ENCODE measurements at regions not wholly inside any gene's neighbourhood (a gene's known extent, or its start where the extent isn't known, plus 50 kb on each side); places are given as distances from the start of the nearest gene placed in this dataset.

GRCh38 chr12:43108656-43109055 lies 443.3 kb downstream of the ADAMTS20 start:
- Mint-ChIP-seq H3K27me3 (ENCODE audit: low read depth) (no peaks in the 10 kb centered on the region), H3K27ac (ENCODE audit: unreplicated experiment) (no peak overlapping the region), H3K4me3 (no peak overlapping the region), H3K4me1 (peaks cover 24% of the 10 kb centered on the region), H3K36me3 (ENCODE audit: low read depth) (no peaks in the 10 kb centered on the region), H3K9me3 (peaks cover 6% of the 10 kb centered on the region)
- no peak for TF ChIP-seq CTCF (conservative IDR thresholded peaks at IDR 0.05)
- DNase-seq (ENCODE audit: low read depth, low spot score): no peak

GRCh38 chr12:43107026-43107775 lies 444.8 kb downstream of the ADAMTS20 start:
- H3K9me3 Mint-ChIP-seq: peaks cover 6% of the 10 kb centered on the region
- no peak overlapping the region for H3K4me3 Mint-ChIP-seq
- H3K36me3 Mint-ChIP-seq (ENCODE audit: low read depth): no peaks in the 10 kb centered on the region
- no peak for DNase-seq (ENCODE audit: low read depth, low spot score)
- TF ChIP-seq CTCF (conservative IDR thresholded peaks at IDR 0.05): no peak
- no peaks in the 10 kb centered on the region for H3K27me3 Mint-ChIP-seq (ENCODE audit: low read depth)
- H3K27ac Mint-ChIP-seq (ENCODE audit: unreplicated experiment): no peak overlapping the region
- peaks cover 20% of the 10 kb centered on the region for H3K4me1 Mint-ChIP-seq

- no peak for TF ChIP-seq CTCF (conservative IDR thresholded peaks at IDR 0.05)
- Mint-ChIP-seq H3K36me3 (ENCODE audit: low read depth) (no peaks in the 10 kb centered on the region), H3K4me1 (peaks cover 12% of the 10 kb centered on the region), H3K4me3 (no peak overlapping the region), H3K27me3 (ENCODE audit: low read depth) (no peaks in the 10 kb centered on the region), H3K9me3 (peaks cover 6% of the 10 kb centered on the region), H3K27ac (ENCODE audit: unreplicated experiment) (no peak overlapping the region)
- no peak for DNase-seq (ENCODE audit: low read depth, low spot score)
Measured at GRCh38 chr12:43106355-43106754, 445.6 kb downstream of the ADAMTS20 start.

GRCh38 chr12:43105426-43105981 lies 446.5 kb downstream of the ADAMTS20 start:
- Mint-ChIP-seq H3K27ac (ENCODE audit: unreplicated experiment) (no peak overlapping the region), H3K9me3 (peaks cover 6% of the 10 kb centered on the region), H3K27me3 (ENCODE audit: low read depth) (no peaks in the 10 kb centered on the region), H3K4me3 (no peak overlapping the region), H3K36me3 (ENCODE audit: low read depth) (no peaks in the 10 kb centered on the region), H3K4me1 (peaks cover 11% of the 10 kb centered on the region)
- no peak for DNase-seq (ENCODE audit: low read depth, low spot score)
- TF ChIP-seq CTCF (conservative IDR thresholded peaks at IDR 0.05): no peak

GRCh38 chr12:43104494-43104893 lies 447.5 kb downstream of the ADAMTS20 start:
- Mint-ChIP-seq H3K27me3 (ENCODE audit: low read depth) (no peaks in the 10 kb centered on the region), H3K4me1 (peaks cover 11% of the 10 kb centered on the region), H3K27ac (ENCODE audit: unreplicated experiment) (no peak overlapping the region), H3K9me3 (peaks cover 6% of the 10 kb centered on the region), H3K36me3 (ENCODE audit: low read depth) (no peaks in the 10 kb centered on the region), H3K4me3 (no peak overlapping the region)
- TF ChIP-seq CTCF (conservative IDR thresholded peaks at IDR 0.05): no peak
- no peak for DNase-seq (ENCODE audit: low read depth, low spot score)
